H9 (cell line): ENCODE measurements at regions not wholly inside any gene's neighbourhood (a gene's known extent, or its start where the extent isn't known, plus 50 kb on each side); places are given as distances from the start of the nearest gene placed in this dataset.

Source experiments
- DNase-seq: peaks from one replicate; pipeline ENCODE4 v3.0.0-alpha.2; 2017
- H2AFZ ChIP-seq: one replicate; pipeline ENCODE4 v1.6.1; 2013; ENCODE audit warnings: mild to moderate bottlenecking, low read length, control low read depth, moderate library complexity
- H2AK5ac ChIP-seq: 2 replicates; pipeline ENCODE4 v1.6.1; 2013; ENCODE audit warnings: low read length, control low read depth, mixed read lengths; ENCODE audit not compliant: insufficient read length
- H2BK120ac ChIP-seq: one replicate; pipeline ENCODE4 v1.6.1; 2013; ENCODE audit warnings: low read depth, mild to moderate bottlenecking, low read length, control low read depth, inconsistent platforms; ENCODE audit not compliant: poor library complexity, severe bottlenecking
- H2BK12ac ChIP-seq: 2 replicates; pipeline ENCODE4 v1.6.1; 2013; ENCODE audit warnings: low read length, control low read depth, mixed read lengths, low read depth; ENCODE audit not compliant: insufficient read length
- H2BK15ac ChIP-seq: 2 replicates; pipeline ENCODE4 v1.6.1; 2013; ENCODE audit warnings: low read depth, low read length, control low read depth
- H2BK20ac ChIP-seq: one replicate; pipeline ENCODE4 v1.6.1; 2013; ENCODE audit warnings: low read depth, mild to moderate bottlenecking, low read length, control low read depth, inconsistent platforms; ENCODE audit not compliant: poor library complexity, severe bottlenecking
- H2BK5ac ChIP-seq: 2 replicates; pipeline ENCODE4 v1.6.1; 2013; ENCODE audit warnings: low read length, control low read depth, mixed read lengths; ENCODE audit not compliant: insufficient read length
- H3K14ac ChIP-seq: 2 replicates; pipeline ENCODE4 v1.6.1; 2013; ENCODE audit warnings: low read length, control low read depth; ENCODE audit not compliant: insufficient read depth
- H3K18ac ChIP-seq: 2 replicates; pipeline ENCODE4 v1.6.1; 2013; ENCODE audit warnings: low read depth, mild to moderate bottlenecking, mixed read lengths, low read length, control low read depth; ENCODE audit not compliant: insufficient read length
- H3K23ac ChIP-seq: 2 replicates; pipeline ENCODE4 v1.6.1; 2013; ENCODE audit warnings: low read length, control low read depth, mixed read lengths, low read depth; ENCODE audit not compliant: insufficient read length
- H3K23me2 ChIP-seq: 2 replicates; pipeline ENCODE4 v1.6.1; 2013; ENCODE audit warnings: low read depth, mild to moderate bottlenecking, mixed read lengths, low read length, control low read depth; ENCODE audit not compliant: insufficient read length, poor library complexity, severe bottlenecking
- H3K27ac ChIP-seq: 2 replicates; pipeline ENCODE4 v1.5.1; 2013; ENCODE audit warnings: low read length, control low read depth, mixed read lengths, low read depth; ENCODE audit not compliant: insufficient read length
- H3K27me3 ChIP-seq: 2 replicates; pipeline ENCODE4 v1.6.1; 2013; ENCODE audit warnings: low read length, control low read depth, inconsistent platforms; ENCODE audit not compliant: insufficient read depth
- H3K4ac ChIP-seq: 2 replicates; pipeline ENCODE4 v1.6.1; 2013; ENCODE audit warnings: low read depth, mild to moderate bottlenecking, control low read depth, inconsistent platforms, low read length, moderate library complexity
- H3K4me1 ChIP-seq: 2 replicates; pipeline ENCODE4 v1.6.1; 2013; ENCODE audit warnings: low read length, control low read depth, inconsistent platforms; ENCODE audit not compliant: insufficient read depth
- H3K4me2 ChIP-seq: 2 replicates; pipeline ENCODE4 v1.6.1; 2013; ENCODE audit warnings: low read length, control low read depth, mixed read lengths; ENCODE audit not compliant: insufficient read length, insufficient read depth
- H3K56ac ChIP-seq: 2 replicates; pipeline ENCODE4 v1.6.1; 2013; ENCODE audit warnings: low read depth, mild to moderate bottlenecking, mixed read lengths, low read length, control low read depth; ENCODE audit not compliant: insufficient read length
- H3K79me1 ChIP-seq: 2 replicates; pipeline ENCODE4 v1.6.1; 2013; ENCODE audit warnings: low read depth, mild to moderate bottlenecking, moderate library complexity, low read length, control low read depth, inconsistent platforms; ENCODE audit not compliant: insufficient read depth, poor library complexity, severe bottlenecking
- H3K79me2 ChIP-seq: 2 replicates; pipeline ENCODE4 v1.6.1; 2013; ENCODE audit warnings: low read length, control low read depth, inconsistent platforms; ENCODE audit not compliant: insufficient read depth
- H3K9ac ChIP-seq: 2 replicates; pipeline ENCODE4 v1.6.1; 2013; ENCODE audit warnings: low read length, control low read depth, mixed read lengths; ENCODE audit not compliant: insufficient read length; ENCODE audit errors: extremely low read depth
- H3K9me3 ChIP-seq: one replicate; pipeline ENCODE4 v1.6.1; 2013; ENCODE audit warnings: low read depth, low read length, inconsistent platforms; ENCODE audit not compliant: control insufficient read depth
- H3T11ph ChIP-seq: one replicate; pipeline ENCODE4 v1.6.1; 2013; ENCODE audit warnings: mild to moderate bottlenecking, low read length, control low read depth, inconsistent platforms
- H4K20me1 ChIP-seq: one replicate; pipeline ENCODE4 v1.6.1; 2013; ENCODE audit not compliant: control insufficient read depth, insufficient read length, insufficient read depth
- H4K5ac ChIP-seq: 2 replicates; pipeline ENCODE4 v1.6.1; 2013; ENCODE audit warnings: low read depth, mild to moderate bottlenecking, mixed read lengths, low read length, control low read depth; ENCODE audit not compliant: insufficient read length
- H4K8ac ChIP-seq: replicated peaks from 2 replicates; pipeline ENCODE4 v1.6.1; 2013; ENCODE audit warnings: low read length, control low read depth, mixed read lengths, low read depth; ENCODE audit not compliant: insufficient read length
- H4K91ac ChIP-seq: 2 replicates; pipeline ENCODE4 v1.6.1; 2013; ENCODE audit warnings: low read depth, mild to moderate bottlenecking, moderate library complexity, mixed read lengths, low read length, control low read depth; ENCODE audit not compliant: insufficient read length
- H3K27ac Mint-ChIP-seq, 3 experiments: 2 replicates in 2 of 3; 3 replicates in 1 of 3; pipeline ENCODE4 v1.8.0; 2020 to 2021; ENCODE audit warnings: mixed read lengths in 3 of 3, mild to moderate bottlenecking in 1 of 3, moderate library complexity in 1 of 3
- H3K27me3 Mint-ChIP-seq: 2 replicates; pipeline ENCODE4 v1.8.0; 2021; ENCODE audit warnings: low read depth, mild to moderate bottlenecking, moderate library complexity, mixed read lengths
- H3K36me3 Mint-ChIP-seq, 3 experiments: 2 replicates in 2 of 3; 3 replicates in 1 of 3; pipeline ENCODE4 v1.8.0; 2020 to 2021; ENCODE audit warnings: low read depth in 3 of 3, mixed read lengths in 3 of 3; ENCODE audit not compliant: insufficient read depth in 1 of 3
- H3K4me1 Mint-ChIP-seq, 2 experiments: 2 replicates each; pipeline ENCODE4 v1.8.0; 2020; ENCODE audit warnings: mixed read lengths in 2 of 2
- H3K4me3 Mint-ChIP-seq, 2 experiments: 2 replicates in 1 of 2; 3 replicates in 1 of 2; pipeline ENCODE4 v1.8.0; 2020 to 2021; ENCODE audit warnings: mild to moderate bottlenecking in 2 of 2, mixed read lengths in 2 of 2, moderate library complexity in 1 of 2
- H3K9me3 Mint-ChIP-seq, 2 experiments: 2 replicates in 1 of 2; 3 replicates in 1 of 2; pipeline ENCODE4 v1.8.0; 2020; ENCODE audit warnings: mild to moderate bottlenecking in 2 of 2, mixed read lengths in 2 of 2, moderate library complexity in 1 of 2
- CTCF ChIP-seq: fragments of 200-600 bp; sonication (generic); conservative IDR thresholded peaks from 3 replicates; pipeline ENCODE4 v1.8.0; 2021; ENCODE audit warnings: antibody characterized with exemption, mild to moderate bottlenecking
- WGBS: extraction: QIAGEN DNeasy Blood & Tissue Kit; methylation state at CpG from one replicate; pipeline ENCODE4 v1.1.7; 2013; ENCODE audit warnings: missing lambda C conversion rate, low lambda C conversion rate, mixed read lengths; ENCODE audit not compliant: insufficient read length; ENCODE audit errors: extremely low coverage; 5-methylcytosine and 5-hydroxymethylcytosine counted together

GRCh38 chr7:106565428-106565827, 95.5 kb downstream of the CCDC71L start:
- H3K27ac Mint-ChIP-seq: no peak overlapping the region
- Histone ChIP-seq H3K23ac (no peak overlapping the region), H3K56ac (no peak overlapping the region), H2BK15ac (no peak overlapping the region), H3T11ph (no peak overlapping the region), H3K23me2 (no peaks in the 10 kb centered on the region), H2BK12ac (no peak overlapping the region), H3K4me2 (no peak overlapping the region), H4K91ac (no peak overlapping the region), H2AK5ac (no peak overlapping the region), H3K4me1 (peaks cover 2% of the 10 kb centered on the region; the same call in 1 of the 2 replicates), H3K9me3 (no peaks in the 10 kb centered on the region), H2BK20ac (no peak overlapping the region), H3K27ac (no peak overlapping the region), H3K27me3 (no peaks in the 10 kb centered on the region), H3K18ac (no peak overlapping the region), H4K20me1 (no peaks in the 10 kb centered on the region), H3K79me1 (no peaks in the 10 kb centered on the region), H3K14ac (no peak overlapping the region), H4K8ac (no peak overlapping the region), H4K5ac (no peak overlapping the region), H3K9ac (no peak overlapping the region), H2BK5ac (no peak overlapping the region), H2AFZ (no peak overlapping the region), H3K79me2 (no peaks in the 10 kb centered on the region), H2BK120ac (no peak overlapping the region), H3K4ac (no peak overlapping the region)
- DNase-seq: no peak
- H3K9me3 Mint-ChIP-seq: peaks cover 0 to 3% of the 10 kb centered on the region in 2 experiments; a peak in 3 of 5 replicates
- peaks cover 7% of the 10 kb centered on the region in 2 experiments for H3K4me1 Mint-ChIP-seq
- no CpG with 5 or more reads among the region's 1 CpG for WGBS
- peaks cover 0 to 3% (median 0%) of the 10 kb centered on the region in 3 experiments; a peak in 3 of 7 replicates for H3K36me3 Mint-ChIP-seq
- no peak for TF ChIP-seq CTCF
- no peak overlapping the region for H3K4me3 Mint-ChIP-seq
- H3K27me3 Mint-ChIP-seq: no peaks in the 10 kb centered on the region
